Breast epithelium (tissue), 4 donors: ENCODE measurements at regions not wholly inside any gene's neighbourhood (a gene's known extent, or its start where the extent isn't known, plus 50 kb on each side); places are given as distances from the start of the nearest gene placed in this dataset.

Source experiments
- DNase-seq, 2 donors: peaks; one replicate each; pipeline ENCODE4 v3.0.0-alpha.2; 2019; ENCODE audit warnings: low spot score in 2 of 2
- H3K27ac ChIP-seq, 2 donors: fragments of 200-600 bp; sonication (generic) in 1 of 2; one replicate each; pipeline ENCODE4 v1.5.1; 2016 to 2019; ENCODE audit warnings: mild to moderate bottlenecking in 1 of 2
- H3K27me3 ChIP-seq, 2 donors: fragments of 200-600 bp; sonication (generic) in 1 of 2; one replicate each; pipeline versions ENCODE4 v1.5.1 to v1.6.0; 2017 to 2019; ENCODE audit warnings: control low read depth in 1 of 2, mild to moderate bottlenecking in 1 of 2
- H3K36me3 ChIP-seq: fragments of 200-600 bp; one replicate; pipeline ENCODE4 v1.5.1; 2019
- H3K4me1 ChIP-seq, 2 donors: fragments of 200-600 bp; sonication (generic); one replicate each; pipeline ENCODE4 v1.5.1; 2016 to 2019; ENCODE audit warnings: control low read depth in 1 of 2
- H3K4me3 ChIP-seq, 3 donors: fragments of 200-600 bp; sonication (generic); 1 replicate in 2 of 3; 2 replicates in 1 of 3; pipeline ENCODE4 v1.5.1; 2016 to 2019; ENCODE audit warnings: mild to moderate bottlenecking in 3 of 3, moderate library complexity in 2 of 3
- H3K9me3 ChIP-seq, 2 donors: fragments of 200-600 bp; sonication (generic) in 1 of 2; one replicate each; pipeline ENCODE4 v1.5.1; 2016 to 2019; ENCODE audit warnings: control low read depth in 1 of 2
- POLR2A ChIP-seq: fragments of 450-650 bp; IDR thresholded peaks from one replicate; pipeline ENCODE4 v1.6.1; 2016; ENCODE audit warnings: antibody characterized with exemption, mild to moderate bottlenecking, moderate library complexity
- POLR2AphosphoS5 ChIP-seq, 3 donors: sonication (generic); formaldehyde crosslinking; IDR thresholded peaks; one replicate each; pipeline ENCODE4 v1.6.1; 2017; ENCODE audit warnings: antibody characterized with exemption in 3 of 3
- intact Hi-C: fragments of 100-400 bp; cut with DNase I; formaldehyde crosslinking; loops from one replicate; pipeline ENCODE4 v1.15.1; 2023; ENCODE audit warnings: low total_unique reads
- TF ChIP-seq, protein P1 (sequence below), 3 donors: fragments of 450-650 bp; IDR thresholded peaks; one replicate each; pipeline ENCODE4 v1.5.1; 2016 to 2017; ENCODE audit warnings: antibody characterized with exemption in 3 of 3, mild to moderate bottlenecking in 3 of 3, moderate library complexity in 3 of 3

DNA sequence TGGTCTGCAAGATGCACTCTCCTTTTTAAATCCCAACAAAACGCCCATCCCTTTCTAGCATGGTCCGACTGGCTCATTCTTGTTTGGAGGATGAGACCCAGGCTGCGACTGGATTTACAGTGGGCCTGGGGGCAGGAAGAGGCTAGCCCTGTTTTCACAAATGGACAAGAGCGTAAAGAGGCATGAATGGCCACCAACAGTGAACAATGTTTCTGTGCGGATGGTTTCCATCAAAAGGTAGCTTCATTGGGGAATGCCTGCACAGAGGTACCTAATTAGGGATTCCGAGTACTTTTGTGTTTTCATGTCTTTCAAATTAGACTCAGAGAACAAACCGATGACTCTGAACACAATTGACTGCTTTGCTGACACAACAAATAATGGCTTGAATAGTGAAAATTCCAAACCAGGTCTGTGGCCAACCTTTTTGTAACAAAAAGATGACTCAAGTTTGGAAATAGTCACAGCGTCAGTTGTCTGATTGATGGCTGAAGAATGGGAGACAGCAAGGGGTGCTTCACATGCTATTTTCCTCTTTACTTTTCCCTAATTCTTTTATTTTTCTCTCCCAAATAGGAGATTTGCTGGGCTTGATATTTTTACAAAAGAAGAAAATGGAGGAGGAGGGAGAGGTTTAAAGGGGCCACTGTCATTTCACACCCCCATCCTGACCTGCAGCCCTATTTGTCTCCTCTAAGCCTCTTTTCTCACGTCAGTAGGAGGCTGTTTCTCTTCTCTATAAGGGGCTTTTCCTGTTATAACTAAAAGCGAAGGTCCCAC lies 208.1 kb upstream of the S1PR3 start:
- no peak for TF ChIP-seq POLR2AphosphoS5 (IDR thresholded peaks at IDR 0.05)
- TF ChIP-seq, protein P1, sequence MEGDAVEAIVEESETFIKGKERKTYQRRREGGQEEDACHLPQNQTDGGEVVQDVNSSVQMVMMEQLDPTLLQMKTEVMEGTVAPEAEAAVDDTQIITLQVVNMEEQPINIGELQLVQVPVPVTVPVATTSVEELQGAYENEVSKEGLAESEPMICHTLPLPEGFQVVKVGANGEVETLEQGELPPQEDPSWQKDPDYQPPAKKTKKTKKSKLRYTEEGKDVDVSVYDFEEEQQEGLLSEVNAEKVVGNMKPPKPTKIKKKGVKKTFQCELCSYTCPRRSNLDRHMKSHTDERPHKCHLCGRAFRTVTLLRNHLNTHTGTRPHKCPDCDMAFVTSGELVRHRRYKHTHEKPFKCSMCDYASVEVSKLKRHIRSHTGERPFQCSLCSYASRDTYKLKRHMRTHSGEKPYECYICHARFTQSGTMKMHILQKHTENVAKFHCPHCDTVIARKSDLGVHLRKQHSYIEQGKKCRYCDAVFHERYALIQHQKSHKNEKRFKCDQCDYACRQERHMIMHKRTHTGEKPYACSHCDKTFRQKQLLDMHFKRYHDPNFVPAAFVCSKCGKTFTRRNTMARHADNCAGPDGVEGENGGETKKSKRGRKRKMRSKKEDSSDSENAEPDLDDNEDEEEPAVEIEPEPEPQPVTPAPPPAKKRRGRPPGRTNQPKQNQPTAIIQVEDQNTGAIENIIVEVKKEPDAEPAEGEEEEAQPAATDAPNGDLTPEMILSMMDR (IDR thresholded peaks at IDR 0.05): no peak
- no peak for TF ChIP-seq POLR2A
- Histone ChIP-seq H3K4me1 (no peaks in the 10 kb centered on the region), H3K9me3 (no peaks in the 10 kb centered on the region), H3K27me3 (no peaks in the 10 kb centered on the region), H3K36me3 (no peaks in the 10 kb centered on the region), H3K4me3 (no peak overlapping the region), H3K27ac (no peak overlapping the region)
- DNase-seq: no peak
- intact Hi-C loops: no loop called here

DNA sequence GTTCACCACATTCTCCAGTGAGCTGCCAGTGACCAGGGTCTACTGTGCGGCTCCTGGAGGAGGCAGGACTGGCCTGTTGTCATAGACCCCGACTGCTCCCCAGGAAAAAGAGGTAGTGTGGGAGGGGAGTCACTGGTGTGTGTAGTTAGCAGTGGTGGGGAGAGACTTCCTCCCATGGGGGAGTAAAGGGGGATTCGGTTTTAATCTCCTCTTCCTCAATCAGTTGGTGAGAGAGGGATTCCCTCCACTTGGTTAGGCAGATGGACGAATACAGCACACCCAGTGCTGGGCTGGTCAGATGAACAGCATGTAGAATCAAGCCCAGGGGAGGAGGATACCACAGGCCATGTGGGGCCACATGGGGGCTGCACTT lies 207.6 kb upstream of the S1PR3 start:
- TF ChIP-seq POLR2AphosphoS5 (IDR thresholded peaks at IDR 0.05) (no peak), POLR2A (no peak)
- TF ChIP-seq, protein P1 (IDR thresholded peaks at IDR 0.05): no peak
- Histone ChIP-seq H3K27me3 (no peaks in the 10 kb centered on the region), H3K9me3 (no peaks in the 10 kb centered on the region), H3K36me3 (no peaks in the 10 kb centered on the region), H3K4me3 (no peak overlapping the region), H3K4me1 (no peaks in the 10 kb centered on the region), H3K27ac (no peak overlapping the region)
- intact Hi-C loops: no loop called here
- DNase-seq: no peak

DNA sequence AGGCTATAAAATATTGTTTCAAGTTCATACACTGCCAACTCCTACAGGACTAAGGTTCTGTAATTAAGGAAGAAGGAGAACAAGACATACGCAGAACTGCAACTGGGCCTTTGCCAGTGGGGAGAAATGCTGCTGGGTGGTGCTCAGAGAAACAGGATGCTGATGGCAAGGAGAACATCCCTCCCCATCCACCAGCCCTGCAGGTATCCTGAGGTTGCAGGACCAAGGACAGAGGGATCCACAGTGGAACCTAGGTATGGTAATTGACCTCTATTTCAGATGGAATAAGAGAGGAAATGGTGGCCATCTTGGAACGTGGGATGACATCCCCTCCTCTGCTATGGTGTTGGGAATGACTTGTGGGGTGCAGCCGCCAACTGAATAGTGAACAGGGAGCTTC lies 206.3 kb upstream of the S1PR3 start:
- H3K27me3 ChIP-seq: no peaks in the 10 kb centered on the region
- no peak overlapping the region for H3K27ac ChIP-seq
- intact Hi-C loops: no loop called here
- TF ChIP-seq, protein P1 (IDR thresholded peaks at IDR 0.05): no peak
- no peak for TF ChIP-seq POLR2AphosphoS5 (IDR thresholded peaks at IDR 0.05)
- no peak for TF ChIP-seq POLR2A
- no peak for DNase-seq
- no peaks in the 10 kb centered on the region for H3K9me3 ChIP-seq
- H3K4me1 ChIP-seq: no peaks in the 10 kb centered on the region
- no peaks in the 10 kb centered on the region for H3K36me3 ChIP-seq
- no peak overlapping the region for H3K4me3 ChIP-seq

DNA sequence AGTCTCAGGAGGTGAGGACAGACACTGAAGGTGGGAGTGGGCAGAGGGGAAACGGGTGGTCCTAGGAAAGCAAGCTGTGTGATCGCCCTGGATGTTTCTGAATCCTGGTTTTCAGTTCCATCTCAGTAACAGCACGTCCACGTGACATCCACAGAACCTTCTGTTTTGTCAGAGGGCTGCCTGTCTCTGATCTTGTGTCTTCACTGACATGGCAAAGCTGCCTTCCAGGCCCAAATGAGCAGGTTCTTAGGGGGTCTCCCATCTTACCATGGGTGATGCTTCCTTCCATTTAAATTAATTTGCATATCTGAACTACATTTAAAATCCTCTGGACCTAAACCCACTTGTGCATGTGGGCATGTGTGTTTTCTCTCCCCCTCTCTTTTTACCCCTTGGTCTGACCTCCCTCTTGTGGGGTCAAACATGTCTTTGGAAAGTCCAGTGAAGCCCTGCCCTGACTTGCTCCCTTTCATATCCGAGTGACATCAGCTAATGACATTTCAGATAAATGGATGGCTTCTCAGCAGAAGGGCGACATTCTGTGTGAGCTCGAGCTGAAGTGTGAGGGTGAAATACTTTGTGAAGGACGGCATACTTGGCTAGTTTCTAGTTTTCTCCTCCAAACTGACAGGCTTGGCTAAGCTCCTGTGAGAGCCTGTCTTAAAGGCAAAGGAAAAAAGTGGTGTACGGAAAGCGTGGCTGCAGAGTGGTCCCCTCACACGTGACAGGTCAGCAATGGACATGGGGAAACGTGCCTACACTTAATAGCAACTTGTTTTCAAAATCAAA lies 204.8 kb upstream of the S1PR3 start:
- TF ChIP-seq, protein P1 (IDR thresholded peaks at IDR 0.05): no peak
- TF ChIP-seq POLR2AphosphoS5 (IDR thresholded peaks at IDR 0.05) (no peak), POLR2A (no peak)
- intact Hi-C loops: no loop called here
- DNase-seq: no peak
- no peaks in the 10 kb centered on the region for H3K27me3 ChIP-seq
- H3K9me3 ChIP-seq: no peaks in the 10 kb centered on the region
- no peaks in the 10 kb centered on the region for H3K4me1 ChIP-seq
- H3K27ac ChIP-seq: no peak overlapping the region
- no peak overlapping the region for H3K4me3 ChIP-seq
- H3K36me3 ChIP-seq: no peaks in the 10 kb centered on the region

DNA sequence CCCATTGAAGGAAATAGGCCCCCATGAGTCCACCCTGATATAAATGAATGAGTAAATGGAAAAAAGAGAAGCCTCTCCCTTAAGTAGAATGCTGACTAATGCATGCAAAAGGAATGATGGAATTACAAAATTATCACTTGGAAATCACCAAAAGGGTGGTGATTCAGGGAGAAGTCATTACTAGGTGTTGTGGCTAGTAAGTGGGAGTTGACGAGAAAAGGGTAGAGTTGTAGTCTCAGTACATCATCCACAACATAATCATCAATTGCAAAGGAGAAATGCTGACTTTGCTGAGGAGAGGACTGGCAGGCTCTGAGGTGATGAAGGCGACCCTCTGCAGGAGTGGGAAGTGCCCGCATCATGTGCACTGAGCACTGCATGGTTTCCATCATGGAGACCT lies 201.5 kb upstream of the S1PR3 start:
- Histone ChIP-seq H3K27me3 (no peaks in the 10 kb centered on the region), H3K36me3 (no peaks in the 10 kb centered on the region), H3K4me1 (no peaks in the 10 kb centered on the region), H3K27ac (no peak overlapping the region), H3K9me3 (no peaks in the 10 kb centered on the region), H3K4me3 (no peak overlapping the region)
- DNase-seq: no peak
- intact Hi-C loops: no loop called here
- TF ChIP-seq, protein P1 (IDR thresholded peaks at IDR 0.05): no peak
- TF ChIP-seq POLR2AphosphoS5 (IDR thresholded peaks at IDR 0.05) (no peak), POLR2A (no peak)
